ENCODE measurements at regions not wholly inside any gene's neighbourhood (a gene's known extent, or its start where the extent isn't known, plus 50 kb on each side); places are given as distances from the start of the nearest gene placed in this dataset.

DNA sequence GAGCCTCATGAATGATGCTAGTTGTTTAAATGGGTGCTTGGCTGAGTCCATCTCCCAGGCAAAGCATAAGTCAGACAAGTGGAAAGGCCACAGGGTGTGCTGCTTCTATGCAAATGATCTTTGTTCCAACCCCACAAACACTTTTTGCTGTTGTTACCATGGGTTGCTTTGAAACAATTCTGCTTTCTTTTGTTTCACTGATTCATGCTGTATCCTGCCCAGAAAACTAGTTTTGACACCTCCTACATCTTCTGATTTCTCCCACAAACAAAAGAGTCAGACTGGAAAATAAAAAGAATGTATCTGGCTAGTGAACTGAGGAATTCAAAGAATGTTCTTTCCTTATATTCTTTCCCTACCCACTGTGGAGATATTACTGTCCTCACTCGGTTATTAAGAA lies 298.6 kb downstream of the DIRAS2 start:
- DNase-seq (ENCODE audit: low read depth, low spot score): peak; percentile 58

DNA sequence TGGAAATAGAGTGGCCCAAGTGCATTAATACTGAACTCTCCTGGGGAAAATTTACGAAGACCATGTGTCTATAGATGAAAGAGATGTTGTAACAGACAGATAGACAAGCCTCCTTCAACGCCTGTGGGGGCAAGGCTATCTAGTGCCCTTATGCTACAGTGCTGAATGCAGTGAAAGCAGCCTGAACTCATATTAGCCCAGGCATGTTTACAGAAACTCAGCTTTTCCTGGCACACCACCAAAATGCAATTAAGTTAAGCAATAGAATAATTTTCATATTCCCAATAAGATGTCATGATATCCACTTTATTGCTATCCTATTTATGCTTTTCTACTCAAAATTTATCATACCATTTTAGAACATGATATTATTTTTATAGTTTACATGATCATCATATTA lies 277.0 kb downstream of the DIRAS2 start:
- DNase-seq (ENCODE audit: low read depth, low spot score): no peak

DNA sequence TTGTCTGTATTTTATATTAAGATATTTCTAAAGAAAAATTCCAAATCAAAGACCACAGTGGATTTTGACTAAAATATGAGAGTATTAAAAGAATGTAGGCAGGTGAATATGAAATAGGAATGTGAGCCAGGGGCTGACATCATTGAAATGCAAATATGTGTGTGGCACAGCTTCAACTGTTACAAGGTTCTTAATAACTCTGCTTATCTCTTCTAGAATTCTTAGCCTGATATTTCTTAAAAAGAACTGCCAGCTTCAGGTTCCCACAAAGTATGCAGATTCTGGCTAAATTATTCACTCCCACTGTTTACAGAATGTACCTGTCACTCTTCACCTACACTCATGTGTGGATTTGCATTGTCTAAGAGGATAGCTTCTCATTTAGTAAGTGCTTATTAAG lies 274.4 kb downstream of the DIRAS2 start:
- peak; percentile 12 for DNase-seq (ENCODE audit: low read depth, low spot score)

DNA sequence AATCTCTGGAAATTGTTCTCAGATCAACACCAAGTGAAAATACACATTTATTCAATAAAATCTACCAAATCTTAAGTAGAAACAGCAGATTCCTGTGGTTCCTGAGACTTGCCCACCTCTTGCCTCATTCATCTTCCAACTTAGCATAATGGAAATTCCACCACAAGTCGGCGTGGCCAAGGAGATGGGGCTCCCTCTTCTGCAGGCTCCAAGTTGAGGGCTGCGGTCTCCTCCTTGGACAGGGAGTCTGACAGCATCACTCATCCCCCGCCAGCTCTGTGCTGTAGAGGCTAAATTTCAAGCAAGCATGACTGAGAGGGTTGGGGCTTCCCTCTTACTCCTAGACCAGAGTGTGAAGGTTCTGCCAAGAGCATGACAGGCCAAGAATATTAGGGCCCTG lies 273.7 kb downstream of the DIRAS2 start:
- peak; percentile 16 for DNase-seq (ENCODE audit: low read depth, low spot score)

DNA sequence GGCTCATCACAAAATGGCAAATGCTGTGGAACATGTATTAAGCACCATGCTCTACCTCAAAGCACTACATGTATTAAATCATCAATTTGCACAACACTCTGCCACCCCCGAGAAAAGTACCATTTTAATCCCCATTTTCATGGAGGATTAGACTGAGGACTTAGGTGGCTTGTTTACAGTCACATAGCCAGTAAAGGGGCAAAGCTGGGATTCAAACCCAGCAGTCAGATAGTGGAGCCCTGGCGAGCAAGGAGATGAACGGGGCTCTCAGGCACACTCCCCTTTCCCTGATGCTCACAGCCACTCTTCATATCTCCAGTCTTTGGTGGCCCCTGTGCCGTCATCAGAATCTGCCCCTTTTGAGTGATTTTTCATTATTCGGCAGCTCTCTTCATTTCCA lies 262.9 kb downstream of the DIRAS2 start:
- DNase-seq (ENCODE audit: low read depth, low spot score): no peak

DNA sequence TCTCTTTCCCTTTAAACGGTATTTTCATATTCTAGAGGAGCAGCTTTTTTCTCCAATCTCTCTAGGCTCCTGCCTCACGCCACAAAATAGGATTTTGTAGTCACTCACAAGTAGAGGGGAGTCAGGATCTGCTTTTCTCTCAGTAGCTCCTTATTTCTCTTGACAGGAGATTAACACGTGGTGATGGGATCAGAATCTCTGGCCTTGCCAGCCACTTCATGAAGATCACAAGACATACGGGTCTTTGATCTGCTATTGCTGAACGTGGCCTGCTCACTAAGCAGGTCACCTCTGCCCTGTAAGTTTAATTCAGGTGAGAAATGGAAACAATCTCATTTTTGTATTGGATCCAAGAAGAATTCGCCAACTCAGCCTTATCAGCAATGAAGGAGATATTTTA lies 257.5 kb downstream of the DIRAS2 start:
- DNase-seq (ENCODE audit: low read depth, low spot score): no peak

DNA sequence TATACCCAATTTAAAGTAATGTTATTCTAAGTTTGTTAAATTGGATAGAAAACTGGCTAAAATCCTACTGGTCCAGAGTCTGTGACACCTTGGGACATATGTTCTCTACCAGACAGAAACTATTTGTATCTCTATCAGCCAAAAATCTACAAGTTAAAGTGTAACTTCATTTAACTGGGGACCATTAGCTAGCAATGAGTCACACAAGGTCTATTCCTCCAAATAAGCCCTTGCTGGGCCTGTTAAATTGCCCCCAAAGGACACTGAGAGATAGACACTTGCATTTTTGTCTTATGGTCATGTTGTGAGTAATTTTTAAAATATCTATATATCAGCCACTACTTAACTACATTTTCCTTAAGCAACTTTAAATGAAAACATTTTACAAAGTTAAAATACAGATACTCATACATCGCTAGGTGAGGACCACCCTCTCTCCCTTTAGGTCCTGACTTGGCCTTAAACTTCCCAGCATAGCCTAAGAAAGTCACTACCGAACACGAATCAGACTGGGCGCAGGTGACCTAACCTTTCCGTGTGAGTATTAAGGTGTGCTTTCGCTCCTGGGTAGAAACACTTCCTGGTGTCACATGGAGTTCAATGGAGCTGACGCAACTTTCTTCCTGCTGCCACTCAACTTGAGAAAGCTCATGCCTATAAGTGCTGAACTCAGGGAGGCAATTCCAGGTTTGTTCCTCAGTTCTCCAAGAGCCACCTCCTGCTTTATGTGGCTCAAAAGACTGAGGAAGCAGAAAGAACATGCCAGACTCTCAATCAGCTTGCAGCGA lies 249.1 kb downstream of the DIRAS2 start:
- no peak for DNase-seq (ENCODE audit: low read depth, low spot score)

DNA sequence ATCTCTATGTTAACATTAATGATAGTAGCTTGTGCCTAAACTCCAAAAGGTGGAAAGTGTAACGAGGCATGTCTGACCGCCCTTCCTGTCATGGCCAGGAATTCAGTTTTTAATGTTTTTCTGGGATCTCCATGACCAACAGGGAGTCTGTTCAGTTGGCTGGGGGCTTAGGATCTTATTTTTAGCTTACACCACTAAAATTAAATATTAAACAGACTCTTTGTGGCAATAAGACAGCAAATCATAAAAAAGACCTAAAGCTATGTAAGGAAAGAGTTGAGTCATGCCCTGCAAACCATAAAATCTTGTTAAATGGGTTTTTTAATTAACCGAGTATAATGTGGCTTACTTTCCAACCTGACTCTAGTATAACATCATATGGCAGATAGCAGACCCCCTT lies 247.8 kb downstream of the DIRAS2 start:
- no peak for DNase-seq (ENCODE audit: low read depth, low spot score)

DNA sequence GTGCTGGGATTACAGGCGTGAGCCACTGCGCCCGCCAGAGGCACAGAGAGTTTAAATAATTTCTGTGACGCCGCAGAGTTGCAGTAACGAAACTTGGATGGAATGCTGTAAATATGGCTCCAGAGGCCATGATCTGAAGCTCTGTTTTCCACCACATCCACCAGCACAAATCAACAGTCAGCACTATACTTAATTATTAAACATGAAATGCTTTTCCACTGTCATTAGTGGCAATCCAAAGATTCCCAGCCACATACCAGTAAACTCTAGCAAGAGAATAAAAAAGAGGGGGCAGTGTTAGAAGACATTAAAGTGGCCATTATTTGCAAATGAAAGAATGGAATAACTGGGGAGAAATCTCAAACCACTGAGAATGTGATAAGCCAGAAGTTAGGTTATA lies 242.5 kb downstream of the DIRAS2 start:
- DNase-seq (ENCODE audit: low read depth, low spot score): no peak

DNA sequence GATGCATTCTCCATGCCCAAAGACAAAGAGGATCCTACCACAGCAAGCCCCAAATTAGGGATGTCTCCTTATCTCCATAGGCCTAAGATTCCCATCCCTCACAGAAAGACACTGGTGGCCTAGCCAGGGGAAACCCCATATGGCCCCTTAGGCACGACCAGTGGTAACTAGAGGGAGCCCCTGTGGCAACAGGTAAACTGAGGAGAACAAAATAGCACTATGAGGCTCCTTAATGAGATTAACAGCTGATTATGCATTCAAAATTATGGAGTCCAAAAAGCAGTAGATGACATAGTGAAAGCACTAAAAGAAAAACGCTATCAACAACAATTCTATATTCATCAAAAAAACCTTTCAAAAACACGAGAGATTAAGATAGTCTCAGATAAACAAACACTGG lies 234.0 kb downstream of the DIRAS2 start:
- no peak for DNase-seq (ENCODE audit: low read depth, low spot score)

DNA sequence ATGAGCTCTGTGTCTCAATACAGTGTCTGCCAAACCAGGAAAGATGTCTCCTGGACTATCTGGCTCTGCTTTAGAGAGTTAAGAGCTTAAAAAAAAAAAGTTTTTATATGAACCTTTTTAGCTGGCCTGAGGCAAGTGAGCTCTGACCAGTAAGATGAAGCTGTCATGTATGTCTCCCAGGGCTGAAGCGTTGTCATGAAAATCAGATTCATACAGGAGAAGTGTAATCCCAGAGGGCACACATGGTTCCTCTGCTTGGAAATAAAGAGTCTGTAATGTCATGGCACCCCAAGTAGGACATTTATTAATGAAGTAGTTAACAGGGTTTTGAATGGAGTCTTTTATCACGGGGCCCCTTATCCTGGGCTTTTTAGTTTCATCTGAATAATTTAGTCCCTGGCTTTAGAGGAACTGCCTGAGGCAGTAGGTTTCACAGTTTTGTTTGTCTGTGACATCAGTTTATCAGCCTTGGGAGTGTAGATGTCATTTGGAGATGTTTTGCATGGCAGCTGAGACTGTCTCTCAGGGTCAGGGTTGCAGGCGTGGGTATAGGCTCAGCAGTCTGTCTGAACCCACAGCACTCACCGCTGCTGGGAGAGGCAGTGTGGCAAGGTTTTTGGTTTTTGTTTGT lies 223.3 kb downstream of the DIRAS2 start:
- no peak for DNase-seq (ENCODE audit: low read depth, low spot score)

DNA sequence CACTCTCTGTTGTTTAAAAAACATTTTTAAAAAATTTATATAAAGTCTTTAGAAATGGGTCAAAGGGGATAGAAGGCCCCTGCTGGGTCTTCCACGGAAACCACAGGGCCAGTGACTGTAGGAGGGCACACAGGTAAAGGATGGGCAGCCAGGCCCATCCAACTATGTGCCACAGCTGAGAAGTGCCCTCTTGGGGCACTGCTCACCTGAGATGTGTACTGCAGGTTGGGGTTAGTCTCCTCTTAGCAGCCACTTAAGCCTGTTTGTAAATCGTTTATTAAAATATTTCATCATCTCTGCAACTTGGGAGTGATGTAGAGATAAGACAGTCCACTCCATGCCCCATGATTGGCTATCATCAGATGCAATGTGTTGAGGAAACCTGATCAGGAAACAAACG lies 222.4 kb downstream of the DIRAS2 start:
- DNase-seq (ENCODE audit: low read depth, low spot score): no peak

DNA sequence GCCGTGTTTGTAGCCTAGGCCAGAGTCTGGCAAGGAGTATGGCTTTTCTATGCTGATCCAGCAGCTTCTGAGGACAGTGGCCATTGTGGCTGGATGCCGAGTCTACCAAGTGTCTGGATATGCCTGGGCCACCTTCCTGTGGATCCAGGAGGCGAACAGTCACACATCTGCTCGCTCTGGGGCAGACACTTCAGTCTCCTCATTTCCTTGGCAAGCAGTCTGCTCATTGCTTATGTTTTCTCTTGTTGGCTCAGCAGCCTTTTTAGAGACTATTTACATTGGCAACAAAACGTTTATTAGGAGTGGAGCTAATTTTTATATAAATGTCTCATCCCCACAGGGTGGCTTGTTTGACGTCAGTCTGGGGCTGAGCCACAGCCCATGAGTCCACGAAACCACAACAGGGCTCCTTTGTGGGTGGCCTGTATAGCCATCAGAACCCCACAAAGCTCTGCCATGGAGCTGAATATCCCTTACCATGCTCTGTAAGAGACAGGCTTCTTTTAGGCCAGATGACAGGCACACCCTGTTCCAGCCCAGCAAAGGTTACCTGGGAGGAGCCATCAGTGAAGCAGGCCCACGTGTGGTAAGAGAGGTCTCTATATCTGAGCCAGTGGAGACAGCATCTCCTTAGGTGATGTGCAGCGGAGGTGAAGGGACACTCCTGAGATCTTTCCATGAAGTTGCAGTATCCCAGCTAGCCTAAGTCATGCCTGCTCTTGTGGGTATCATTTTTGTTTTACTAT lies 221.7 kb downstream of the DIRAS2 start:
- peak; percentile 2 for DNase-seq (ENCODE audit: low read depth, low spot score)

DNA sequence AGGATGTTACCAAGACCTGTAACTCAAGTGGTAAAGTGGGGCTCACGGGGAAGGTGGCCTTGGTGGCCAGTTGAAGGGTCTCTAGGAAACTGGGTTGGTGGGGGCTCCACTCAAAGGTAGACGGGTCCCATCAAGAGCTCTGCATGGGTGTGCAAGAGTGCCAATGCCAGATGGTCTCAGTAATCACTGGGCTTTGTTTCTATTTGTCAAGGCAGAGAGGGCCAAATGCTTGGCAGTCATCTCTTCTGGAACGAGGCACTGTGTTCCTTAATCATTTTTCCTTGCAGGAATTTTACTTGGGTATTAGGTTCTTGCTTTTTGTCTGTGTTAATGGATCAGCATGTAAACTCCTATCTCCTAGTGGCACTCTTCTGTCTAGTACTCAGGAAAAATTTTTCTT lies 220.8 kb downstream of the DIRAS2 start:
- DNase-seq (ENCODE audit: low read depth, low spot score): no peak

DNA sequence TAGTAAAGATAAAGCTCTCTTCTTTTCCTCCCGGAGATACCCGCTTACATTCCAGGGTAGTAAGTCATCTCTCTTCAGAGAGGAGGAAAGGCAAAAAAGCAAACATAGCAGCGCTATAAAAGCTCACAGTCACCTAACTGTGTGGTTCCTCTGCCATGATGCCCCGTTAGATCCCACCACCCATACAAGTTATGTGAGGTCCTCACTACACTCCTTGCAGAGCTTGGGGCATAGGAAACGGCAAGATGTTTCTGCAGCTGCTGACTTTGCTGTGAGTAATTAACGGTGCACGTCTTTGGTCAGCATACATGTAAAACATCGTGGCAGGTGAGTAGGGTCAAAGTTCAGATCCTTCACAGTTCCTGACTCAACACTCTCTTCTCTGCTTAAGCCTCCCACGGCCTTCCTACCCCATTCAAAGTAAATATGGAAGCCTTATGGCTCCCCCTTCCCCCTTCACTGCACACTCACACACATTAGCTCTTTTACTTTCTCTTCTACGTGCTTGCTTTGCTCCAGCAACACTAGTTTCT lies 218.9 kb downstream of the DIRAS2 start:
- no peak for DNase-seq (ENCODE audit: low read depth, low spot score)

DNA sequence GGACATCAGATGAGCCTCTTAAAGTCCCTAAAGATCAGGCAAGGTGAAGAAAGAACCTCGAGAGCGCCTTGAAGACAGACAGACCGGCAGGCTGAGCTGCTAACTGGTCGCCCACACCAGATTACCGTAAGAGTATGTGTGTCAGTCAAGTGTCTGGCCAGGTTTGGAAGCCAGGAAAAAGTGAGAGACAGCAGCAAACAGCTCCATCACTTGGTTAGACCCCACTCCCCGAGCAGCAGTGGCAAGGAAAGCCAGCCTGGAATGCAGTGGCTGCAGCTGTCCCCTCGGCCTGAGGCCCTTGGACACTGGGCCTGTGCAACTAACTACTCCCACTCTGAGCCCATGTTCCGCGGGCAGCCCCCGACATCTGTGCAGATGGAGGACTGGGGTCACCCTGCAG lies 214.1 kb downstream of the DIRAS2 start:
- DNase-seq (ENCODE audit: low read depth, low spot score): no peak

DNA sequence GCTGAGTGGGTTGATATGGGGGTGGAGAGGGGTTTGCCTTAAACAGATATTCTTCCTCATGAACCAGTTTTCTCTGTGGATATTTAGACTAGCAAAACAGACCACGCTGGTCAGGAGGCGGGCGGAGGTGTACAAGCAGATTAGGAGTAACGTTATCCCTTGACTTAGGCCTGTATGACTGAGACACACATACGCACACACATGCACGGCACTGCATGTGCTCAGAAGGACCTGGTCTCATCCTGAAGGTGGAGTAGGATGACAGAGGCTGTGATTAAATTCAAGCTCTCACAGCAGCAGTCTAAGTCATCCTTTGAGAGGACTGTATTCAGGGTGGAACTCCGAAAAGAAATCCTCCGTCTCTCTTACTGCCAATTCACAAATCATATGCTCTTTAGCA lies 209.7 kb downstream of the DIRAS2 start:
- DNase-seq (ENCODE audit: low read depth, low spot score): no peak

DNA sequence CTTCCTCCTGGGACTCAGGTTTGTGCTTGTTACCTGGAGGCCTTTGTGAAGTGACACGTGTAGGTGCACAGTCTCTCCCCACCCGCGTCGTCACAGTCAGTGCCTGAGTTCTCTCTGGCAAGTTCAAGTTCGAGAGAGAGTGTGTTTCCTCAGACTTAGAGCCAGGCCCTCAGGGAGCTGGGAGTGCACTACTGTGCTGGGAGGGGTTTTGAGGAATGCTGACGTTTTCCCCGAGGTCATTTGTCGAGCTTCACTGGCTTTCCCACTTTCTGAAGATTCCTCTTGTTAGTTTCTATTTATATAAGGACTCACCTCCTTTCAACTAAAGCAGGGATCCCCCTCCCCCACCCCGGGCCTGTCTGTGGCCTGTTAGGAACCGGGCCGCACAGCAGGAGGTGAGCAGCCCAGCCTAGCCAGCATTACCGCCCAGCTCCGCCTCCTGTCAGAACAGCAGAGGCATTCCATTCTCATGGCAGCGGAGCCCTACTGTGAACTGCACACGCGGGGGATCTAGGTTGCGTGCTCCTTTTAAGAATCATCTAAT lies 209.2 kb downstream of the DIRAS2 start:
- peak; percentile 85 for DNase-seq (ENCODE audit: low read depth, low spot score)

DNA sequence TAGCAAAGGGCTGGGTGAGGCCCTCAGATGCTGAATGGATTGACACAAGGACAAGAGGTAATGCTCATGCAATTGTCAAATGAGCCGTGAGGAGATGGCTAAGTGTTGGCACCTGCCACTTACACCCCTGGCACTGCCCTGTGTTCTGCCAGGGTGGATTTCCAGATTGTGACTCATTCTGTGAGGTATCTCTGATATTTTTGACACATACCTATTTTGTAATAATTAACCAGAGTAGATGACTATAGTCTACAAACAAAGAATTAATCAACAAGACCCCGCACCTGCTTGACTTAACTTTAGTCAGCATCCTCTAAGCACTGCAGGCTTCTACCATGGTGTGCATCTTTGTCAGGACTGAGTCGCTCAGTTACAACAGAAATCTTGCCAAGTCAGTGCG lies 200.8 kb downstream of the DIRAS2 start:
- no peak for DNase-seq (ENCODE audit: low read depth, low spot score)

DNA sequence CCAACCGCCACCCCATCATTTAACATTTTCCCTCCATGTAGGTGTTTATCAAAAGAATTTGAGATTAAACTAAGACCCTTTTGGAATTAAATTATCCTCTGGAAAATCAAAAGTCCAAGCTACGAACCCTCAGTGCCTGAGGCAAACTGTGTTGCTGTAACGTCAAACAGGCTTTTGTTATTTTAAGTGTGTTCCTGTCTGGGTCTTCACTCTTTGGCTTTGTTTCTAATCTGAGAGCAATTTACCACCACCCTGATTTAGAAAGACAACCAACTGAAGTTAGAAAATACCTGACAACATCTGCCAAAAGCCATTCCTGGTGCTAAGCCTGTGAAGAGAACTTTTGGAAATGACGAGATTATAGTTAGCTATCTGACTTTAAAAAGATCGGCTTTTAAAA lies 199.9 kb downstream of the DIRAS2 start:
- DNase-seq (ENCODE audit: low read depth, low spot score): no peak

DNA sequence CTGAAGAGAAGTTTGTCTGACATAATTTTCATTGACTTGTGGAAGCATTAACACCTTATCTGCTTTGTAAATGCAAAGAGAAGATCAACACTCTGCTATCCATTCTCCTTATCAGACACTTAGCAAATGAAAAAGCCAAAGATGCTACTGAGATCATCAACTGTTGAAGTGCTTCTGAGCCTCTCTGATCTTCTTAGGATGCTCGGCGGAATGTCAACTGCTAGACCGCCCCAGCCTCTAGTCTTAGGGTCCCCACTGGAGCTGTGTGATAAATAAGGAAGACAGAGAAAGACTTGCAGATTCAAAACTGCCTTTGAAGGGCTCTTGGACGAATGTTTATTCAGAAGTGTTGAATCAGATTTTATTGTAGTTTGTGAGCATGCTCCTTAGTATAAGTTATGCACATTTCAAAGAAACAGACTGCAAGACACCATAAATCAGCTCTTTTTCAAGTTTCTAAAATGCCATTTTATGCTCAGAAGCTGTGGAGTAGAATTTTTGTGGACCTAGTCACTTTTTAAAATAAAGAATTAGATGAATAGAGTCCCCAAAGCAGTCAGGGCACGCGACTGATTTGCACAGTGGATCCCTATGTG lies 197.9 kb downstream of the DIRAS2 start:
- DNase-seq (ENCODE audit: low read depth, low spot score): no peak

DNA sequence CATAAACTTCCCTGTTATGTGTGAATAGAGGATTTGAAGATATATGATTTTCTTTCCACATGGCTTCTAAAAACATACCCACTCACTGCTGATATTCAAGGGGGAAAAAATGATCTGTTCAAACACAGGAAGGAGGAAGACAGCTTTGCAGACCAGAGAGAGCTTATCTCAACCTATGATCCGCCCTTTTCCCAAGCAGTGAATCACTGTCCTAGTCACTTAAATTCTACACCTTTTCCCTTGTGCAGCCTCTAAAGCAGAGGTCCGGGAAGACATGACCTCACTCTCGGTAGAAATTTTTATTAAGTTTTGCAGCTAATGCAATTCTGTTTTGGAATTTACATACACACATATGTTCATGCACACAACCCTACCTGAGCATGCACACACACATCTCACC lies 197.2 kb downstream of the DIRAS2 start:
- DNase-seq (ENCODE audit: low read depth, low spot score): no peak
